ENCODE measurements at regions not wholly inside any gene's neighbourhood (a gene's known extent, or its start where the extent isn't known, plus 50 kb on each side); places are given as distances from the start of the nearest gene placed in this dataset.

GRCh38 chr6:144641286-144641685 lies 356.2 kb downstream of the UTRN start:
- DNase-seq (ENCODE audit: low read depth in 3 of 3, low spot score in 2 of 3) = no peak

GRCh38 chr6:144644776-144645175 lies 359.6 kb downstream of the UTRN start:
- no peak for DNase-seq (ENCODE audit: low read depth in 3 of 3, low spot score in 2 of 3)

GRCh38 chr6:144646093-144647056 lies 361.2 kb downstream of the UTRN start:
- DNase-seq (ENCODE audit: low read depth in 3 of 3, low spot score in 2 of 3) = no peak

- DNase-seq (ENCODE audit: low read depth in 3 of 3, low spot score in 2 of 3) = no peak
Observed at GRCh38 chr6:144647406-144647964, 362.4 kb downstream of the UTRN start.

- no peak for DNase-seq (ENCODE audit: low read depth in 3 of 3, low spot score in 2 of 3)
Observed at GRCh38 chr6:144647971-144648651, 363.0 kb downstream of the UTRN start.

- no peak for DNase-seq (ENCODE audit: low read depth in 3 of 3, low spot score in 2 of 3)
Observed at GRCh38 chr6:144649085-144649484, 363.9 kb downstream of the UTRN start.

- no peak for DNase-seq (ENCODE audit: low read depth in 3 of 3, low spot score in 2 of 3)
Observed at GRCh38 chr6:144651234-144651633, 366.1 kb downstream of the UTRN start.

GRCh38 chr6:144652292-144652891 lies 367.3 kb downstream of the UTRN start:
- no peak for DNase-seq (ENCODE audit: low read depth in 3 of 3, low spot score in 2 of 3)

GRCh38 chr6:144653885-144654505 lies 368.9 kb downstream of the UTRN start:
- DNase-seq (ENCODE audit: low read depth in 3 of 3, low spot score in 2 of 3) = no peak

GRCh38 chr6:144654506-144654905 lies 369.4 kb downstream of the UTRN start:
- no peak for DNase-seq (ENCODE audit: low read depth in 3 of 3, low spot score in 2 of 3)

- DNase-seq (ENCODE audit: low read depth in 3 of 3, low spot score in 2 of 3) = no peak
Observed at GRCh38 chr6:144655376-144655775, 370.2 kb downstream of the UTRN start.

- DNase-seq (ENCODE audit: low read depth in 3 of 3, low spot score in 2 of 3) = no peak
Observed at GRCh38 chr6:144657691-144658090, 372.6 kb downstream of the UTRN start.

GRCh38 chr6:144659202-144660182 lies 374.4 kb downstream of the UTRN start:
- DNase-seq (ENCODE audit: low read depth in 3 of 3, low spot score in 2 of 3) = peak; percentile 43 to 56 (median 48)

GRCh38 chr6:144660561-144661115 lies 375.5 kb downstream of the UTRN start:
- DNase-seq (ENCODE audit: low read depth in 3 of 3, low spot score in 2 of 3) = no peak

- no peak for DNase-seq (ENCODE audit: low read depth in 3 of 3, low spot score in 2 of 3)
Observed at GRCh38 chr6:144661116-144661806, 376.1 kb downstream of the UTRN start.

- no peak for DNase-seq (ENCODE audit: low read depth in 3 of 3, low spot score in 2 of 3)
Observed at GRCh38 chr6:144662812-144663365, 377.8 kb downstream of the UTRN start.

- no peak for DNase-seq (ENCODE audit: low read depth in 3 of 3, low spot score in 2 of 3)
Observed at GRCh38 chr6:144664281-144664680, 379.1 kb downstream of the UTRN start.

- no peak for DNase-seq (ENCODE audit: low read depth in 3 of 3, low spot score in 2 of 3)
Observed at GRCh38 chr6:144664947-144665346, 379.8 kb downstream of the UTRN start.
